HG03280 (cell line): ENCODE measurements at regions not wholly inside any gene's neighbourhood (a gene's known extent, or its start where the extent isn't known, plus 50 kb on each side); places are given as distances from the start of the nearest gene placed in this dataset.

ENCODE experiments used
- ATAC-seq: cut with Tn5 transposase; IDR thresholded peaks from one replicate; pipeline ENCODE4 v1.9.1; 2021; ENCODE audit warnings: mild to moderate bottlenecking, moderate library complexity; ENCODE audit not compliant: unreplicated experiment

DNA sequence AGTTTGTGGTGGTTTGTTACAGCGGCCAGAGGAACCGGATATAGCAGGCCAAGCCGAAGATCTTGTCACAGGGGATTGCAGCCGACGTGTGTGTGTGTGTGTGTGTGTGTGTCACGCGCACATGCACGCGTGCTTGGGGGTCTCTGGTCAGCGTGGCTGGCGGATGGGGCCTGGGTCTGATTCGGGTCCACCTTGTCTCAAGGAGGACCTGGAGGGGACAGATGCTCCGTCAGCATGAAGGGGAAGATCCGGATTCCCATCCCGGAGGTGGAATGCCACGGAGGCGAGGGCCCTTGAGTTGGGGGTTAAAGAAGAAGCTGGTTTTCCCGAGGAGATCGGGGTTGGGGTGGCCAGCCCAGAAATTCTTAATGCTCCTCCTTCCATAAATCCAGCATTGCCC is 1237.8 kb downstream of the BRD1 start:
- no peak for ATAC-seq

DNA sequence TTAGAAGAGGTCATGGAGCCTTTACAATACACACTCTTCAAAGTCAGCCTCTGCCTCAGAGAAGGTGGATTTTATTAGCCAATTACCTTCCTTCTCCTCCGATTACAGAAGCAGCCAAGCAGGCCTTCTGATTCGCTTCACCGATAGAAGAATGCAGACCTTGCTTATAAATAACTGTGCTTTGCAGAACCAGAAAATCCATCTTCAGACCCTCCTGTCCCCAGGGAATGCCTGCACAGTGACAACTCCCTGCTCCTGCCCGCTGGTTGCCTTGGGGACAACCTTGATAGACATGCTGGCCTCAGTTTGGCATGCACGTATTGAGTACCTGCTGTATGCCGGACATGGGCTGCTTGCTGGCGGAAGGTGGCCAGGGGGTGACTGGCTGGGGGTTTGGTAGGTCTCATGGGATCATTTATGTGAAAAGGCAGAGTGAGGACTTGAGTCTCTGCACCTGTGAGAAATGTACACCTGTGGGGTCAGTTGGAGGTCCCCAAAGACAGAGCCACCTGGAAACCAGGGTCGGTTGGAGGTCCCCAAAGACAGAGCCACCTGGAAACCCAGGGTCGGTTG is 1238.7 kb downstream of the BRD1 start:
- no peak for ATAC-seq

DNA sequence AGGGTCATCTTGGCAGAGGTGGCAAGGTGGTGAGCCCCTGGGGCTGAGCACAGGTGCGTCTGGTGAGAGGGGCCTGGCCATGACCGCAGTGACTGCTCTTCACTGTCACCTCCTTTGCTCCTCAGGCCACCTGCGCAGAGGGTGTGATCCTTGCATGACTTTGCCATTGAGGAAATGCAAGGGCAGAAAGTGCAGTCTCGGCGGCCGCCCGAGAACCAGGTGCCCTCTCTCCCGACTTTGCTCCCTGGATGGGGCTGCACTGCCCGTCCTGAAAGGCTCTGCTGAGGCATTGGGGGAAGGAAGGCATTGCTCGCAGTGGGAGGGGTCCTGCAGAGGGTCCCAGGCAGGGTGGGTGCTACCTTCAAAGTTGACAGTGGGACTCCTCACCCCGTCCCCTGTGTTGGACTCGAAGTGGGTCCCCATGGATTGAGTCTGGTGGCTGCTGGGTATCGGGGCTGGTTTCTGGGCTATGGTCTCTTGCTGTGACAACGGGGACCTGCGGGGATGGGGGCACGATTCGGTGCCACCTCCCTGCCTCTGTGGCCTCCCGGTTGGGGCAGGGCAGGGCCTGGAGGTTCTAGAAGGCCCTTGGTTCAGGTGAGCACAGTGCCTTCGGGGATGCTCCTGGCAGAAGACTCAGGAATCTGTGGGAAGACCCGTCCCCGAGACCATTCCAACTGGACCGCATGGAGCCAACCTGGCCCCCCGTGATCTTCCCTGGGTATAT is 1239.4 kb downstream of the BRD1 start:
- ATAC-seq: no peak

DNA sequence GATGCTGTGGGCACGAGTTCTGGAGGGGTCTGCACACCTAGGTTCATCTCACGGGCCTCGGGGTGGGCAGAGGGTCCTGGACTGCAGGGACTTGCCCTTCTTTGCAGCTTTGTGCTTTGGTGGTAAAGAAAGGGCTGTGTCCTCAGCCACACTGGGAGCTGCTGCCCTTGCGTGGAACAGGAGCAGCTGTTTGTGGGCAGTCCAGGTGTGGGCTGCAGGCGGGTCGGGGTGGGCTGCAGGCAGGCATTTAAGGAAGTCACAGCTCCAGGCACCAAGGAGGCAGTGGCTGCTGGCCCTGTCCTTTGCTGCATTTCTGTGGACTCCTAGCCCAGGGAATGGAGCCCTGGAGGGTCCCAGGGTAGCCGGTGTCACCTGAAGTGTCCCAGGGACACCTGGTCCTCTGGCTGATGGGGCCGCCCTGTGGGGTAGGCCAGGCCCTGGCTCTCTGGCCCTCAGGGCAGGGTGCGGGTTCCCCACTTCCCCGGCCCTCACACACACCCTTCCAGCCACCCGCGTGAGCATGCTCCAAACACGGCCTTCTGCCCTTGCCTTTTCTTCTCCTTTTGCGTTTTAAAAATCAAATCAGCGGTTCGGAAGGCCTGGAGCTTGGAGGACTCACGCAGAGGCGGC is 1240.3 kb downstream of the BRD1 start:
- no peak for ATAC-seq

DNA sequence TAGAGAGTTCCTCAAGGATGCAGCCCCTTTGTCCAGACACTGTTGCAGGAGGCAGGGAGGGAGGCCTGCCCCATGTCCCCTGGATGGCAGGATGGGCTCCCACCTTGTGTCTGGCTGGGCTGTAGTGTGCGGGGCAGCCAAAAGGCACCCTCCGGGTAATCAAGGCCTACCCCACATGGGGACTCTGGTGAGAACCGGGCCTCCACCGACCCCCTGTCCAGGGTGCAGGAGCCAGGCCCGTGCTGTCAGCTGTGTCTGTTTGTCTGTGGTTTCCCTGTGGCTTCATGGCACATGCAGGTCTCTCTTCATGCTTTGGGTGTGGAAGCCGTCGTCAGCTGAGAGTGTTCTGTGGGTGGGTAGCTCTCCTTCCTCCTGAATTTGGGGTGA is 1240.9 kb downstream of the BRD1 start:
- ATAC-seq: no peak

DNA sequence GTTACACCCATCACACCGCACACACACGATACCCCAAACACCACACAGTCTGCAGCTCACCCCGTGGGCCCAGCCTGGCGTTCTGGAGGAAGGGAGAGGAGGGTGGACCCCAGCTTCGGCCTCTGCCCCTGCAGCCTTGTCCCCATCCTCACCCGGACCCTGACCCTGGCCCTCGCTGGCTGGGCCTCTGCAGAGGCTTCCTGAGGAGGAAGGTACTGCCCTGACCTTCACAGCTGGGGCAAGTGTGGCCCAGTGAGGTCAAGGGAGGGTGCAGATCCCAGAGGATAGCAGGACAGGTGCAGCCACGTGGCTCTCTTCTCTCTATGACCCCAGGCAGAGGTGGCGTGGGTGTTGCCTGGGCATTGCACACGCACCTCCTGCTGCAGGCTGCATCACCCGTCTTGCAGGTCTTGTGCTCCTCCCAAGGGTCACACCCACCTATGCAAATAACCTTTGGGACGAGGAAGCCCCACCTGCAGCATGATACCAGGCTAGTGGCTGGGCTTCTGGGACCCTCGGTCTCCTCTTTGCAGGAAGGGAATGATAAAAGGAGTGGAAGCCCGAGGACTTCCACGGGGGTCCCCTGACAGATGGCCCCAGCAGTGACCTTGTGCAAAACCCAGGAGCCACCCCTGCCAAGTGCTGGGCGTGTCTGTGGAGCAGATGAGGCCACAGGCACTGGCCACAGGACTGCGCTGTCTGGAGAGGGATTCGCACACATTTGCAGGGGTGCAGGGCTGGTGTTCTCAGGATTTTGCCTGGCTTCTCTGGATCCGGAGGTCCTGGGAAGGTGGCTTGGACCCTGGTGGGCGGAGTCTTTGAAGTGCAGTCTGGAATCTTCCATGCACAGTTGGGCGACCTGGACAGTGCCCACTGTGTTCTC is 1241.5 kb downstream of the BRD1 start:
- ATAC-seq: no peak

DNA sequence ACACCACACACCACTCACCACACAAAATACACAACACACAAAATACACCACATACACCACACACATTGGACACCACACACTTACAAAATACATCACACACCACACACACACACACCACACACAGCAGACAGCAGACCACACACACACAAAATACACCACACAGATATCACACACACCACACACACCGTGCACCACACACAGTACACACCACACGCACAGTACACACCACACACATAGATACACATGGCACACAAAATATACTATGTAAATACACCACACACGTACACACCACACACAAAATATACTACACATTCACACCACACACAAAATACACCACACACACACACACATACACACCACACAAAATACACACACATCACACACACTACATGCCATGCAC is 1243.5 kb downstream of the BRD1 start:
- ATAC-seq: no peak

DNA sequence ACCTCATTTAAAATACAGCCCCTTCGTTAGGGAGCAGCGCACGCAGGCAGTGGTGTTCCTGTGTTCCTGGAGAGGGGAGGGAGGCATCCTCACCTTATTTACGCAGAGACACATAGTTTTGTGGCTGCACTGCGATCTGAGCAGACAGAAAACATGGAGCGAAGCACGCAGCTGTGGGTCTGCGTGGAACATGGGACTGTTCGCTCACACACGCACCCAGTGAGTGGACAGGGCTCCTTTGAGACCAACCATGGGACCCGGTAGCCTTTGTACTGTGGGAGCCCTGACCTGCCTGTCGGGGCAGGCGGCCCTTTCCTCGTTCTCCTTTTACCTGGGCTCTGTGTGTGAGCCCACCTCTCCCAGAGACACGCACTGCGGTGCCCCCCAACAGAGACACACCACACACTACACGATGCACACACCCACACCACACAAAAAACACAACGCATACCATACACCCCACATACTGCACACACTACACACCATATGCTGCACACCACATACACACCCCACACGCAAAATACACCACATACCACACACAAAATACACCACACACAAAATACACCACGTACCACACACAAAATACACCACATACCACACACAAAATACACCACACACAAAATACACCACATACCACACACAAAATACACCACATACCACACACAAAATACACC is 1245.7 kb downstream of the BRD1 start:
- no peak for ATAC-seq

DNA sequence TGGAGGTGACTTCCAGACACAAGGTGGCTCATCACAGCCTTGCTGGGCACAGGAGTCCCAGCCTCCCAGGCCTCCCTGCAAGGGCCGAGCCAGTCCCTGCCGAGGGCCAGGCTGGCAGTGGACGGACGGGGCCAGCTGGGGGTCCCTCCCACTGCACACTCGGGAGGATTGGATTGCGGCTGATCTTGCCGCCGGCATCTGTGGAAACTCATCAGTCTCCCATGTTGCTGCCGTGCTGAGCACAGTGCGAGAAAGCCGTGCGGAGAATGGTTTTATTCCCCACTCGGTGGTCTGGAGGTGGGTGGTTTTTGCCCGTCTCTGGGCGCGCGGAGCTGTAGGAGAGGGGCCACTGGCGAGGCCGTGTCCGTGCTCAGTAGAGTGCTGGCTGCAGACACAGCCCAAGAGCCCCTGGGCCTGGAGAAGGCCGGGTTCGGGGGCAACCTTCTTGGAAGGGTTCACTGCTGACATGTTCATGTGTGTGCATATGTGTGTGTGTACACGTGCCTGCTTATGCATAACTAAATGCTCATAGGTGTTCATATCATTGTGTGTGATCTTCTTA is 1246.4 kb downstream of the BRD1 start:
- ATAC-seq: no peak

DNA sequence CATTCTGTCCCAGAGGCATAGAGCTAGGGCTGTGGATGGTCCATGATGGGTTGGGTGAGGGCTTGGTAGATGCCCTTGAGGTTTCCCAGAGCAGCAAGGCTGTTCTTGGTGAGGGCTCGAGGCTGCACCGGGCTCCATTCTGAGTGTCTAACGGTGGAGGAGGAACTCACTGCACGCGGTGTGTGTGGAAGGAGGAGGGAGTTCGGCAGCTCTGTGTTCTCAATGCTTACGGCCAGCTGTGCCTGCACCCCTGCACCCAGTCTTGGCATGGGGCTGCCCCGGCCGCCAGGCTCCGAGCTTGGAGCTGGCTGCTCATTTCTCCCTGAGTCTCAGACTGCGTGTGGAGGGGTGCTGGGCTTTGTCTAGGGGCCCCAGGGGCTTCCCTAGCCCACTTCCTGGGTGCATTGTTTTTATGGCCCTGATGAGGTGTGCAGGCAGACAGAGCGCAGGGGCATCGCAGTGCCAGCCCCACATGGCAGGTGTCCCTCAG is 1247.1 kb downstream of the BRD1 start:
- ATAC-seq: no peak

DNA sequence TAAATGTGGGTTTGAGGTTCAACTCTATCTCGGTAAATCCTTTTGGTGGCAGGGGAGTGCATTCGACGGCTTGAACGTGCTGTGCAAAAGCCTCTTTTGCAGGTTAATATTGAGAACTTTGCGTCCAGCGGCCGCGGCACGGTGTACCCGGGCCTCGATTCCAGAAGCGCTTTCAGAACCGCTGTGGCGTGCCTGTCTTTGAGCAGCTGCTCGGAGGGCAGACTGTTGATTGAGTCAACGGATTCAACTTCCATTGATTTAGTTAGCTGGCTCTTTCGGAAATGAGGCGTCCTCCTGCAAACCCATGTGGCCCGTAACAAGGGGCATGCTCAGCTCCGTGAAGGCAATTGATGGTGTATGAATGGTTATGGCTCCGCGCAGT is 1247.8 kb downstream of the BRD1 start:
- no peak for ATAC-seq

DNA sequence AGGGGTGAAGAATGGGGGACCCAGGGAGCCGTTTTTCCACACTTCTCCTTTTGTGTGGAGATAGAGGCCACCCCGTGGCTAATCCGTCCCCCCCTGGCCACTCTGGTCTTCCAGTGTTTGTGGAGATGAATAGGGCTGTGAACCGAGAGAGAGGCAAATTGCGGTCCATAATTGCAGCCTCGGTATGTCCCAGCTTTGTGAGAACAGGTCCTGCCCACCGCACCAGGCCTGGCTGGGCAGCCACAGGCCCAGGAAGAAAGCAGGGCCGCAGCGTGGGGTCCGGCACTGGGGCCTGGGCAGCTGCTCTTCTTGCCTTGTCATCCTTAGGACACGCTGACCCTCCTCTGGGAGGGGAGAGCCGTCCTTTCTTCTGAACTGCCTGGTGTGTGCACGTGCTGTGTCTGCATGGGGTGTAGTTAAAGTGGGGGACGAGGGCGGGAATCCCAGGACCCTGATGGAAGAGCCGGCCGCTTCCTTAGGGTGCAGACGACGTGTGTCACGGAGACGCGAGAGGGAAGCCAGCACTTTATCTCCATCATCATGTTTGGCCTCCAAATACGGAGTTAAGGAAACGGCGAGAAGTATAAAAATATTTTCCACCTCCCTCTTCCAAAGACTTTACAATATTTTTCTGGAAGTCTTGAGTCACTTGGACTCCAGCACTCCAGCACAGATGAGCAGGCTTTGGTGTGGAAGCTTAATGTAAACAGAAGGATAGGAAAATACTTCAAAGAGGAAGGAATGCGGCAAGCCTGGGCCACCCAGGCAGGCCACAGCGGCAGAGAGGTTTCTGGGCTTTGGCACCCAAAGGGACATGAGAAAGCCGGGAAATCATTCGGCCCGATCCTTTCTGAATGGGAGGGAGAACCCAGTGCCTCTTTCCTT is 1248.4 kb downstream of the BRD1 start:
- no peak for ATAC-seq

DNA sequence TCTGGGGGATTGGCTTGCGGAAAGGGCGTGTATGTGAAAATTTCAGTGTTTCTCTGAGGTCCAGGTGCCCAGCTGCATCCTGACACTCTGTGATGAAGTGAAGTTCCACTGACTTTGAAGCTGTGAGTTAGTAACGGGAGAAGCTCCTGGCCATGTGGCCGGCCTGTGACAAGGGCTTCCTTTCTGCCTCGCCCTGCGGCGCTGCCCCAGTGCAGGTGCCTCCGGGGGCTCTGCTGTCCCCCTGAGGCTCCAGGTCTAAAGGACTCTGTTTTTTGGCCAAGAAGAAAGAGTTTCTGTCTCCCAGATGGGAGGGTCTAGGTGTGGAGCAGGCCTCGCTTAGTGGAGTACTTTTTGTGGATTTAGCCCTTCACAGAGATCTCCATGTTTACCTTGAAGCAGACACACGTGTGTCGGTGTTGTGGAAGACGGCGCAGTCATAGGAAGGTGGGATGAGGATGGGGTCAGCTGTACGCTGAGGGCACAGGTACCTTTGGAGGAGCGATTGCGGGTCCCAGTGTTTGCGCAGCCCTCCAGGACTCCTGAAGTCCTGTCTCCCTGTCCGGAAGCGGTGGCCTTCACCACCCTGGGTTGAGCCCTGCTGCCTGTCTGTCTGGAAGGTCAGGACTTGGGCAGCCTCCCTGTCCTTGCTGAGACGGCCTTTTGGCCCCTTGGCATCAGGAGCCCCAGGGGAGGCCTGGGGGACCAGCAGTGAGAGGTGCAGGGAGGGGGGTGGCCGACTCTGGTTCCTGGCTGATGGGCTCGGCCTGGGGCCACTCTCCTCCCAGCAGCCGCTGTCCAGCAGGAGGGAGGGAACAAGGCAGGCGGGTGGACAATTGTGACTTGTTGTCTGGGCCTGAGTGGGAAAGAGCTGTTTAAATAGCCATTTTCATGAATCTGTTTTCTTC is 1249.3 kb downstream of the BRD1 start:
- ATAC-seq: no peak

DNA sequence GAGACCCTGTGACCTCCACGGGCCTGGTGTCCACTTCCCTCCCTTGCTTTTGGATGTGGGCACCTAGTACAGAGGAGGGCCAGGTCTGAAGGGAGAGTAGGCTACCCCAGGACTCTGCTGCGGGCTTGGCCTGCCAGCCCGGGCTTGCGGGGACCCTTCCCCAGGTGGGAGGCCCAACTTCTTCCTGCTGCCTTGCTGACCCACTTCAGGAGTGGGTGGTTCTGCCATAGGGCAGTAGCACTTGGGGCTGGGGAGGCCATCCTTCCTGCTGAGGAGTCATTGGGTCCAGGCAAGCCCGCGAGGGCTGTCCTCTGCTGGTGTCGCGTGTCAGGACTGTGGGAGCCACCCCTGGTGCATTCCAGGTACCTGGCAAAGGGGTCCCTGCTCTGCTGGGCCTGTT is 1250.0 kb downstream of the BRD1 start:
- no peak for ATAC-seq

DNA sequence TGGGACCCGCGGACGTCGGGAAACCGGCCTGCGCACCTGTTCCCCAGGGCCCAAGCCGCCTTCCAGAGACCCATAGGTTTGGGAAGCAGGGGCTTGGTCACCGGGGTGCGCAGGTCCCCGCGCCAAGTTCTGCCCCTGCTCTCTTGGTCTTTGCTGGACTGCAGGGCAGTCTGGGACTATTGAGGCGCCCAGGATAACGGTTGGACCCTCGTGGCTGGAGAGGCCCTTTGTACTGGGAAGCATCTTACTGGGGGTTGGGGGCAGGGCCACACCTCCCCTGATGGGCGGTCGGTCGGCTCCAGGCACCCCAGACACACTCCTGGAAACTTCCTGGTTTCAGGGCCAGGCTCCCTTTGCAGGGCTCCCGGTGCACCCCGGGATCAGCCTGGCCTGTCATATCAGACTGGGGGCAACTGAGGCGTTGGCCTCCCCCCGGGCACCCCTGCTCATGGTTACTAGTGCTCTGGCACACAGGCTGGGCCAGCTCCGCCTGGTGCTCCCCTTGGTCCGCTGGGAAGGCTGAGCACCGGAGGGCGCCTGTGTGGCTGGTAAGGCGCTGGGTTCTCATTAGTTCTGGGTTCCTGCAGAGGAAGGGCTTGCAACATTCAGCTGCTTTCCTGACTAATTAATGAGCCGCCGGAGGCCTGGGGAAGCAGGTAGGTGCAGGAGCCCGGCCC is 1250.5 kb downstream of the BRD1 start:
- ATAC-seq: no peak

DNA sequence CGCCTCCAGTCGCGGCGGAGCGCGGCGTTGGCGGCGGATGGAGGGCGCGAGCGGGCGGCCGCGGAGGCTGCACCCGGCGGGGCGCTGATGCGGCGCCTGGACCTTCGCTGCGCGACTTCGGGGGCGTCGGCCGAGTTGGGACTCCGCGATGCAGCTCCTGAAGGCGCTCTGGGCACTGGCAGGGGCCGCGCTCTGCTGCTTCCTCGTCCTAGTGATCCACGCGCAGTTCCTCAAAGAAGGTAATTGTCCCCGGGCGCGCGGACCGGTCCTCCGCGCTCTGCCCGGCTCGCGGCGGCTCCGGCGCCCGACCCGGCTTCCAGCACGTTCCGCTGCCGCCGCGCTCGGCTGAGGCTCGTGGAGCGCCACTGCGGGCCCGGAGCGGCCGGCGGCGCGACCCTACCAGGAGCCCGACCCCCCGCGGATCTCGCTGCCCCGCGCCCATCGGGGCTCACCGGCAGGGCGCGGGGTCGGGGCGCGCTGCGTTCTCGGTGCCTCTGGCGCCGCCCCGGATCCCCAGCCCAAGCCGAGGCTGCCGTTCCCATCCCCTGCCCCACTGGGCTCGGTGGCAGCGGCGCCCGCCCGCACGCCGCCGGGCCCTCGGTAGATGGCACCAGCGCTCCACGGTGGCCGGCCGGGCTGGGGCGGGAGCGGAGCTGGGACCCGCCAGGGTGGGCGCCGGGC is 1251.2 kb downstream of the BRD1 start:
- ATAC-seq: no peak

DNA sequence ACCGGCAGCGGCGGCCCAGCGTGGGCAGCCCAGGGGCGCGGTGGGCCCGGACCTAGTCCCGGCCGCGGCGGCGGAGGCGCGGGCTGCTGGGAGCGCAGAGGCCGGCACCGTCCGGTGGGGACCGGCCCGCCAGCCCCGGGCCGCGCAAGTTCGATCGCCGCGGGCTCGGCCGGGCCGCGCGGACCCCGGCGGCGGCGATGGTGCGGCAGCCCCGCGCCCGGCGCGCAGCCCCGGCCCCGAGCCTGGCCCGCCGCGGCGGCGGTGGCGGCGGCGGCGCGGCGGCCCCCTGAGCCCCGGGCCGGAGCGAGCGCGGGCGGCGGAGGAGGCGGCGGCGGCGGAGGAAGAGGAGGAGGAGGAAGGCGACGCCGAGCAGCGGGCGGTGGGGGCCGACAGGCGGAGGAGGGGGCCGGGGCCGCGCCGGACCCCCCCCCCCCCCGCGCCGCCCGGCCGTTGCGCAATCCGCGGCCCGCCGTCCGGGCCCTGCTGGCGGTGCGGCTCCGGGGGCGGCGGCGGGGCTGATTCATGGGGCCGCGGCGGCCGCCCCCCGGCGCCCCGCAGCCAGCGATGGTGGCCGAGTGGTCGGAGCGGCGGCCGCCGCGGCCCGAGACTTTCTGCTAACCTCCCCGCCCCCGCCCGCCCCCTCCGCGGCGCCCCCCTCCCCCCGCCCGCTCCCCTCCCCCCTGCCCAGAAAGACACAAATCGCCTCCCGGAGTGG is 1251.9 kb downstream of the BRD1 start:
- no peak for ATAC-seq
